ENCODE measurements at regions not wholly inside any gene's neighbourhood (a gene's known extent, or its start where the extent isn't known, plus 50 kb on each side); places are given as distances from the start of the nearest gene placed in this dataset.

- TF ChIP-seq CTCF (conservative IDR thresholded peaks at IDR 0.05; ENCODE audit: low read length), result no peak
- no peak for TF ChIP-seq EZH2phosphoT487 (IDR thresholded peaks at IDR 0.05; ENCODE audit: borderline replicate concordance)
Observed at GRCh38 chr21:28385845-28386244, 606.8 kb downstream of the LTN1 start.

All from Loucy (cell line).